Neutrophil (primary cell): ENCODE measurements at regions not wholly inside any gene's neighbourhood (a gene's known extent, or its start where the extent isn't known, plus 50 kb on each side); places are given as distances from the start of the nearest gene placed in this dataset.

Experiments
- H3K27ac ChIP-seq: fragments of 200-600 bp; sonication (generic); 2 replicates; pipeline ENCODE4 v1.5.1; 2016; ENCODE audit warnings: mild to moderate bottlenecking, moderate library complexity
- H3K27me3 ChIP-seq: fragments of 200-600 bp; sonication (generic); 2 replicates; pipeline ENCODE4 v1.6.0; 2016; ENCODE audit warnings: mild to moderate bottlenecking
- H3K36me3 ChIP-seq: fragments of 200-600 bp; sonication (generic); 2 replicates; pipeline ENCODE4 v1.5.1; 2017
- H3K4me1 ChIP-seq, 2 experiments: fragments of 200-600 bp in 1 of 2; sonication (generic) in 1 of 2; 1 replicate in 1 of 2; 2 replicates in 1 of 2; pipeline versions ENCODE4 v1.5.1 to v1.6.1; 2013 to 2016; ENCODE audit warnings: low read depth in 1 of 2, low read length in 1 of 2, mild to moderate bottlenecking in 1 of 2, moderate library complexity in 1 of 2; ENCODE audit not compliant: control insufficient read depth in 1 of 2, insufficient read depth in 1 of 2
- H3K4me3 ChIP-seq, 2 experiments: fragments of 200-600 bp in 1 of 2; sonication (generic) in 1 of 2; 1 replicate in 1 of 2; 2 replicates in 1 of 2; pipeline ENCODE4 v1.5.1; 2013 to 2016; ENCODE audit warnings: low read depth in 1 of 2, low read length in 1 of 2, mild to moderate bottlenecking in 1 of 2, moderate library complexity in 1 of 2
- H3K9me3 ChIP-seq: fragments of 200-600 bp; sonication (generic); 2 replicates; pipeline ENCODE4 v1.5.1; 2016
- CTCF ChIP-seq: fragments of 200-600 bp; sonication (generic); IDR thresholded peaks from 2 replicates; pipeline ENCODE4 v1.5.1; 2016; ENCODE audit warnings: antibody characterized with exemption

GRCh38 chr15:62257996-62258521 is 93.0 kb upstream of the C2CD4B start:
- no peaks in the 10 kb centered on the region for H3K27me3 ChIP-seq
- no peak for TF ChIP-seq CTCF
- H3K27ac ChIP-seq = no peak overlapping the region
- no peak overlapping the region for H3K4me3 ChIP-seq
- no peaks in the 10 kb centered on the region for H3K36me3 ChIP-seq
- H3K9me3 ChIP-seq = peaks cover 9% of the 10 kb centered on the region
- no peaks in the 10 kb centered on the region for H3K4me1 ChIP-seq

GRCh38 chr15:62262305-62262941 is 97.3 kb upstream of the C2CD4B start:
- no peaks in the 10 kb centered on the region for H3K27me3 ChIP-seq
- no peak for TF ChIP-seq CTCF
- no peaks in the 10 kb centered on the region for H3K36me3 ChIP-seq
- peaks cover 14% of the 10 kb centered on the region for H3K9me3 ChIP-seq
- no peaks in the 10 kb centered on the region for H3K4me1 ChIP-seq
- H3K4me3 ChIP-seq = no peak overlapping the region
- H3K27ac ChIP-seq = no peak overlapping the region

- Histone ChIP-seq H3K9me3 (peaks cover 24% of the 10 kb centered on the region), H3K27ac (no peak overlapping the region), H3K27me3 (no peaks in the 10 kb centered on the region), H3K36me3 (no peaks in the 10 kb centered on the region), H3K4me1 (no peaks in the 10 kb centered on the region), H3K4me3 (no peak overlapping the region)
- TF ChIP-seq CTCF = no peak
Measured at GRCh38 chr15:62264196-62264595, 99.1 kb upstream of the C2CD4B start.

GRCh38 chr15:62269504-62269903 is 104.4 kb upstream of the C2CD4B start:
- H3K4me3 ChIP-seq = no peak overlapping the region
- no peaks in the 10 kb centered on the region for H3K36me3 ChIP-seq
- H3K27me3 ChIP-seq = no peaks in the 10 kb centered on the region
- TF ChIP-seq CTCF = no peak
- no peak overlapping the region for H3K27ac ChIP-seq
- no peaks in the 10 kb centered on the region for H3K4me1 ChIP-seq
- peaks cover 34% of the 10 kb centered on the region for H3K9me3 ChIP-seq

- Histone ChIP-seq H3K27ac (no peak overlapping the region), H3K27me3 (no peaks in the 10 kb centered on the region), H3K4me3 (no peak overlapping the region), H3K36me3 (no peaks in the 10 kb centered on the region), H3K9me3 (peaks cover 34% of the 10 kb centered on the region), H3K4me1 (no peaks in the 10 kb centered on the region)
- no peak for TF ChIP-seq CTCF
Measured at GRCh38 chr15:62270216-62270921, 105.3 kb upstream of the C2CD4B start.
